ENCODE measurements at regions not wholly inside any gene's neighbourhood (a gene's known extent, or its start where the extent isn't known, plus 50 kb on each side); places are given as distances from the start of the nearest gene placed in this dataset.

DNA sequence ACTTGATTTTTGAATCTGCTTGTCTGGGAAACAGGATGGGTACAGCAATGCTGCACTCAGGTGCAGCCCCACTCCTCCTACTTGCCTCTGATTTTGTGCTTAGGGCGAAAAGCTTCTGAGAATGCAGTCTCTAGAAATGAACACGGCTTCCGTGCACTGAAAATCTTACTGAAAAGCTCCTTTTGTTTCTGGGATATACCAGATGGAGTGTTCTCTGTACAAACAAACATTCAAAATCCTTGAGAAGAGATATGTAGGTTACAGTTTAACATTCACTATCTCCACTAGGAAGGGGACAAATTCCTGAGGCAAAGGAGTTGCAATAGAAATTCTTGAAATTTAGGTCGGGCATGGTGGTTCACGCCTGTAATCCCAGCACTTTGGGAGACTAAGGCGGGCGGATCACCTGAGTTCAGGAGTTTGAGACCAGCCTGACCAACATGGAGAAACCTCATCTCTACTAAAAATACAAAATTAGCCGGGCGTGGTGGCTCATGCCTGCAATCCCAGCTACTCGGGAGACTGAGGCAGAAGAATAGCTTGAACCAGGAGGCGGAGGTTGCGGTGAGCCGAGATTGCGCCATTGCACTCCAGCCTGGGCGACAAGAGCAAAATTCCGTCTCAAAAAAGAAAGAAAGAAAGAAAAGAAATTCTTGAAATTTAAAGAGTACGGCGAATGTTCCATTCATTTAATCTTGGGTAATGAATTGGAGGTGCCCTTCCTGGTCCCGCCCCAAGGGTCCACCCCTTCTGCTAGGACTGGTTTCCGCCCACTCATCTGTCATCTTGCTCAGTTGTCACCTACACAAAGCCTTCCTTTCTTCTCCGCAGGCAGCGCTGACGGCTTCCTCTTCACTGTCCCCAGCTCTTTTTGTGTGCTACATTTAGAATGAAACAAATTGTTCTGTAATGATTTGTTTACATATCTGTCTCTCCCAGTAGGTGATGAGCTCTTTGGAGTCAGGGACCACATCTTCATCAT, 92.4 kb downstream of the SOCS6 start:
- Histone ChIP-seq H3K4me1 (no peaks in the 10 kb centered on the region), H3K27me3 (no peaks in the 10 kb centered on the region), H3K36me3 (no peaks in the 10 kb centered on the region), H3K9me3 (no peaks in the 10 kb centered on the region), H3K4me3 (no peak overlapping the region), H3K27ac (no peak overlapping the region)
- intact Hi-C loops (cut with DNase I; ENCODE audit: low total_unique reads) = no loop called here
- no peak for DNase-seq
- TF ChIP-seq, protein P1, sequence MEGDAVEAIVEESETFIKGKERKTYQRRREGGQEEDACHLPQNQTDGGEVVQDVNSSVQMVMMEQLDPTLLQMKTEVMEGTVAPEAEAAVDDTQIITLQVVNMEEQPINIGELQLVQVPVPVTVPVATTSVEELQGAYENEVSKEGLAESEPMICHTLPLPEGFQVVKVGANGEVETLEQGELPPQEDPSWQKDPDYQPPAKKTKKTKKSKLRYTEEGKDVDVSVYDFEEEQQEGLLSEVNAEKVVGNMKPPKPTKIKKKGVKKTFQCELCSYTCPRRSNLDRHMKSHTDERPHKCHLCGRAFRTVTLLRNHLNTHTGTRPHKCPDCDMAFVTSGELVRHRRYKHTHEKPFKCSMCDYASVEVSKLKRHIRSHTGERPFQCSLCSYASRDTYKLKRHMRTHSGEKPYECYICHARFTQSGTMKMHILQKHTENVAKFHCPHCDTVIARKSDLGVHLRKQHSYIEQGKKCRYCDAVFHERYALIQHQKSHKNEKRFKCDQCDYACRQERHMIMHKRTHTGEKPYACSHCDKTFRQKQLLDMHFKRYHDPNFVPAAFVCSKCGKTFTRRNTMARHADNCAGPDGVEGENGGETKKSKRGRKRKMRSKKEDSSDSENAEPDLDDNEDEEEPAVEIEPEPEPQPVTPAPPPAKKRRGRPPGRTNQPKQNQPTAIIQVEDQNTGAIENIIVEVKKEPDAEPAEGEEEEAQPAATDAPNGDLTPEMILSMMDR (IDR thresholded peaks at IDR 0.05) = no peak

Measured in tibial artery (tissue), 4 donors.